ENCODE measurements at regions not wholly inside any gene's neighbourhood (a gene's known extent, or its start where the extent isn't known, plus 50 kb on each side); places are given as distances from the start of the nearest gene placed in this dataset.

- no peak for DNase-seq (ENCODE audit: low read depth)
- in situ Hi-C loops (cut with HindIII; ENCODE audit: low pct_unique_long_range_greater_than_20kb, low sequenced_read_pairs) = no loop called here
These were observed 75.4 kb upstream of the SYT13 start for GRCh38 chr11:45361551-45361950.

GRCh38 chr11:45355706-45356041, 69.5 kb upstream of the SYT13 start:
- in situ Hi-C loops (cut with HindIII; ENCODE audit: low pct_unique_long_range_greater_than_20kb, low sequenced_read_pairs) = no loop called here
- no peak for DNase-seq (ENCODE audit: low read depth)

GRCh38 chr11:45354976-45355705, 69.0 kb upstream of the SYT13 start:
- DNase-seq (ENCODE audit: low read depth) = peak; percentile 69
- in situ Hi-C loops (cut with HindIII; ENCODE audit: low pct_unique_long_range_greater_than_20kb, low sequenced_read_pairs) = no loop called here

- in situ Hi-C loops (cut with HindIII; ENCODE audit: low pct_unique_long_range_greater_than_20kb, low sequenced_read_pairs) = no loop called here
- no peak for DNase-seq (ENCODE audit: low read depth)
These were observed 62.6 kb upstream of the SYT13 start for GRCh38 chr11:45348729-45349128.

- DNase-seq (ENCODE audit: low read depth) = no peak
- in situ Hi-C loops (cut with HindIII; ENCODE audit: low pct_unique_long_range_greater_than_20kb, low sequenced_read_pairs) = no loop called here
These were observed 61.4 kb upstream of the SYT13 start for GRCh38 chr11:45347348-45348082.

GRCh38 chr11:45345491-45345890, 59.4 kb upstream of the SYT13 start:
- DNase-seq (ENCODE audit: low read depth) = no peak
- in situ Hi-C loops (cut with HindIII; ENCODE audit: low pct_unique_long_range_greater_than_20kb, low sequenced_read_pairs) = no loop called here

GRCh38 chr11:45344028-45344427, 57.9 kb upstream of the SYT13 start:
- DNase-seq (ENCODE audit: low read depth) = no peak
- in situ Hi-C loops (cut with HindIII; ENCODE audit: low pct_unique_long_range_greater_than_20kb, low sequenced_read_pairs) = no loop called here

- DNase-seq (ENCODE audit: low read depth) = no peak
- in situ Hi-C loops (cut with HindIII; ENCODE audit: low pct_unique_long_range_greater_than_20kb, low sequenced_read_pairs) = no loop called here
These were observed 57.3 kb upstream of the SYT13 start for GRCh38 chr11:45343444-45343843.

GRCh38 chr11:45341372-45341771, 55.2 kb upstream of the SYT13 start:
- in situ Hi-C loops (cut with HindIII; ENCODE audit: low pct_unique_long_range_greater_than_20kb, low sequenced_read_pairs) = no loop called here

GRCh38 chr11:45339729-45340519, 53.8 kb upstream of the SYT13 start:
- in situ Hi-C loops (cut with HindIII; ENCODE audit: low pct_unique_long_range_greater_than_20kb, low sequenced_read_pairs) = no loop called here
- DNase-seq (ENCODE audit: low read depth) = peak; percentile 76

More at GRCh38 chr11:45341372-45341771, 55.2 kb upstream of the SYT13 start:
- no peak for DNase-seq (ENCODE audit: low read depth)

GRCh38 chr11:45337583-45338360, 51.6 kb upstream of the SYT13 start:
- no peak for DNase-seq (ENCODE audit: low read depth)
- in situ Hi-C loops (cut with HindIII; ENCODE audit: low pct_unique_long_range_greater_than_20kb, low sequenced_read_pairs) = no loop called here

- in situ Hi-C loops (cut with HindIII; ENCODE audit: low pct_unique_long_range_greater_than_20kb, low sequenced_read_pairs) = no loop called here
- DNase-seq (ENCODE audit: low read depth) = no peak
These were observed 50.0 kb upstream of the SYT13 start for GRCh38 chr11:45336136-45336535.
